ENCODE measurements at regions not wholly inside any gene's neighbourhood (a gene's known extent, or its start where the extent isn't known, plus 50 kb on each side); places are given as distances from the start of the nearest gene placed in this dataset.

DNA sequence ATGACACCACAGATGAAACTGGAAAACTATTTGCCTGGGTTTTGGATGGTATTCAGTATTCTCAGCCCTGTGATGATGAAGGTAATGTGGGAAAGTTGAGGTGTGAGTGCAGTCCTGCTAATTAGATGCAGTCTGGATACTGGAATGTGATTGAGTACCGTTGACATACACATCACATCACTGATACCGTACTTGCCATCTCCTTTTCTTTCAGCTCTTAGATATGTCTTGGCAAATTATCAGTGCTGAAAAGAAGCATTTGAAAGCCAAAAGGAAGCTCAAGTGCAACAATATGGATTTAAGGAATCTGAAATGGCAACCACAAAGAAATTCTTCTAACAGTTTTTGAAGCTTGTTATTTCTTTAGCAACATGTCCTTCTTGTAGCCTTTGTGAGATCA is 381.4 kb upstream of the TGFBR2 start:
- no peak for DNase-seq

DNA sequence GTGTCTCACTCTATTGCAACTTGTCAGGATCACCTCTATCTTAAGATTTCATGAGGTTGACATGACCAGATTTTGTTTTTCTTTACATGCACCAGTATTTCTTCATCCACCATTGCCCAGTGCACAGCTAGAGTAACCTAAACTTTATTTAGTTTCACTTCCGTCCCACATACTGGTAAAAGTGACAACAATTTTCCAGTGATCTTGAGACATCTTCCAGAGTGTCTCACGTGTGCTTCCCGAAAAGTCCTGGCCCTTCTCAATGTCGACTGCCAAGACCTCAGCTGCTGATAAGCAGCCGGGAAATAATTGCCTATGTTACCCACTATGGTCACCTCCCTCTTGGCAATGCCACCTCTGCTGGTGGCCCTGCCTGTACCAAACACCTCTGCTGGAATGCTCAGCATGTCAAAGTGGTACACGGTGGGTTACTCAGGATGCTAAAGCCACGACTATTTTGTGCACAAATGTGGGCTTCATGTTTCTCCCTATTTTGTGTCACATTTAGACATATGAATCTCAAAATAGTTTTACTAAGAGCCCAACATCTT is 379.7 kb upstream of the TGFBR2 start:
- DNase-seq = no peak

DNA sequence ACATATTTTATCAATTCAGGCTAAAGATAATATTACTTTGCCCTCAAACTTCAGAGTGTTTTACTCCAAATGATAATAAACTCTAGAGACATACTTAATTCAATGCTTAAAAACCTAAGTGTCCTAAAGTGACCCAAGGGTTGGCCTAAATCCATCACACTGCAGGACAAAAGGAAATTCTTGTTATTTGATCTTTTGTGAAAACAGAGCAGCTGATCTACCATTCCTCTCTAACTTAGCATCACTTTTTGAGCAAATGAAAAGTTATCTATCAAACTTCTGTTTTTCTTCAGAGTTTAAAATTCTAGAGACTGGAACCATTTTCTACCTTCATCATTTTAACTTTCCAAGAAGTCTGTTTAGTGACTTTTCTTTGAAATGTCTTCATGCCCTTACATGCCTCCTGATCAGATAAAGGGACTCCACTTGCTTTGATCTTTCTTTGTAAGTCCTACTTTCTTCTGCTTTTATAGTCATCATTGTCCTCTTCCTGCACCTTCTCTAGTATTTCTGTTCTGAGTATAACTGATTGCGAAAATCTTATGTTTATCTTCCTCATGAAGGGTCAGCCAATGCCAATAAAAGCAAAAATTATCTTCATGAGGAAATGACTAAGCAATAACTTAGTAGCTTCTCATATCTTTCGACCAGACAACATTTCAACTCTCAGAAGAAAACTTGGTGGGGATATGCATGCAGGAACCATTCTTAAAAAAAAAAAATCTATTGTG is 378.7 kb upstream of the TGFBR2 start:
- no peak for DNase-seq

DNA sequence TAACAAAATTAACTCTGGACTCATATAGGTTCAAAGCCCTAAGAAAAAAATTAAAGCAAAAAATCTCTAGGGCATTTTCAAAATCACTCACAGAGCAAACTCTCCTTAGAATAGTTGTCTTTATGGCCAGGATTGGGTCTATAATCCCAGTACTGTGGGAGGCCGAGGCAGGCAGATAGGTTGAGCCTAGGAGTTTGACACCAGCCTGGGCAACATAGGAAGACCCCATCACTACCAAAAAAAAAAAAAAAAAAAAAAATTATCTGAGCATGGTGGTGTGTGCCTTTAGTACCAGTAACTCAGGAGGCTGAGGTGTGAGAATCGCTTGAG is 378.1 kb upstream of the TGFBR2 start:
- no peak for DNase-seq

DNA sequence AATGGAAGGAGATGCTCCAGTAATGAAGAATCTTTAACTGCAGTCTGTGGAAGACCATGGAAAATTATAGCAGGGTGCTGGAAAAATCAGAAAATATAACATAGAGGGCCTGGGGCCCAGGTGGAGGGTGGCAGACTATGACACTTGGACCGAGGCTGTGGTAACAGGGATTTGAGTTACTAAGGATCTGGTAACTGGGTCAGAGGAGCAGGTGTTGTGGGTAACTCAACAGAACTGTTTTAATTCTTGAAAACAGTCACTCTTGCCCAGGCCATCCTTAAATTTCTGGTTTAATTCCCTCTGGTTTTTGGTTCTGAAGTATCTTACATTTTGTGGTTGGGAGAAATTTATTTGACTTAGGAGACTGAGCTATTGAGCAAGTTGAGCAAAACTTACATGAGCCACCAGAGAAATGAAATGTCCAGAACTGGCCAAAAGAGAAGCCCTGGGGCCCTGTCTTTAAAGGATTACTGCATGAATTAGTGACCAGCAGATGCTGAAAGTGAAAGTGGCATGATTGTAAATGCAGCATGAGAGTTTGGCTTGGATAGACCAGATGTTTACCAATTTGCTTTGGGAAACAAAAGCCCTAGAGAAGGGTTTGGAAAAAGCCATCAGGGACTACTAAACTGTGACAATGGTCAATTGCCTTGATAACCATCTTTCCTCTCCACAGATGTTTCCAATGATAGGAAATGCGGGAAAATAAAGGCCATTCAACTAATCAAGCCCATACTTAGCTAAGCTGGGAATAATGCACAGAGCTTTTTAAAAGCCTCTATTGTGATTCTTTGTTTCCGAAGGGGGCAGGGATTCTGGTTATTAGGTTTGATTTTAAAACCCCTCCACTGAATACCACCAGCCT is 374.9 kb upstream of the TGFBR2 start:
- no peak for DNase-seq

DNA sequence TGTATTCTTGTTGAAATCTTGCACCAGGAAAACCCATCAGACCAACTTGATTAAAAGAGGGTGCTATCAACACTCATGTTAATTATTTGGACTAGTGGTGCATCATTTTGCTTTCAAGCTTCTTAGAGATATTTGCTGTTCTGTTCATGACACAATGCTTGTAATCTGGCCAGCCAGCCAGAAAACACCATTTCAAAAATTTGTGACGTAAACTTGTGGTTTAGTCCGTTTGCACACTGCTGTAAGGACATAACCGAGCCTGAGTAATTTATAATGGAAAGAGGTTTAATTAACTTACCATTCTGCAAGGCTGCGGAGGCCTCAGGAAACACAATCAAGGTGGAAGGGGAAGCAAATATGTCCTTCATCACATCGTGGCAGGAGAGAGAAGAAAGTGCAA is 374.3 kb upstream of the TGFBR2 start:
- no peak for DNase-seq

DNA sequence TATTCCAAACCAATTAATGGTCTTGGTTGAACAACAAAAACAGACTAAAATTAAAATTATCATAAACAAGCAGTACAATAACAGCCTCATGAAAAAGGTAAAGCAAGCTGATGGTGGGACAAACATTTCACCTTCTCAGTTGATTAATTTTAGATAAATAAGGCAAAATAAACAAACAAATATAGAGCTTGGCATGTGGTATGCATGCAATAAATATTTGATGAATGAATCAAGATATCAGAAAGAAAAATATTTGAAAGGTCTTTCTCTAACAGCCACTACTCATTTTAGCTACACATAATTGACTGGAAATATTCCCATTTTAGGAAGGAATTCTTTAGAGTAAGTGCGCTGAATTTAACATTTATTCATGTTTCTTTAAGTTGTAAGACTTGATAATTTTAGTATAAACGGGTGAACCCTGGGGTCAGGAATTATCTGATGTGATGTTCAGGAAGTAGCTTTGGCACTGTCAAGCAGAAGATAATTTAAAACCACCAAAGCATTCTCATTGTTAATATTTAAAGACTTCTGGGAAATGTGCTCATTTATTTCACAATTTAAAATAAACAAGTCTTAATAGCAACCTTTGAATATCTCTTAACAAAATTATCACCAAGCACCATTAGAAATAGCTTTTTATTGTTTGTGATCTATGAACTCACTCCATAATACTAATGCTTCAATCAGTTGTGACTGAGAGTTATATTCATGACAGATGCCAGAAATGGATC is 372.3 kb upstream of the TGFBR2 start:
- no peak for DNase-seq

DNA sequence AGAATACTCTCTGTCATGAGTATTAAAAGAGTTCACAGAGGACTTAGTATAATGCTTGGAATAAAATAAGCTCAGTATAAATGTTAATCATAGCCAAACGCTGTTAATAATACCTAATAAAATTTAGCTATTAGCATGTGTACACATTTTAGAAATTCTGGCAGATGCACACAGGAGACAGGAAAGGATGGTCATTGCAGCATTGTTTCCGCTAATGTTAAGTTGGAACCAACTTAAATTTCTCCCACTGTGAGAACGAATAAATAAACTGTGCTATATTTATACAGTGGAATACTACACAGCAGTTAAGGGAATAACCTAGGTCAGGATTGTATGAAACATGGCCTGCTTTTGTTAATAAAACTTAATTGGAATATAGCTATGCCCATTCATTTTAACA is 370.4 kb upstream of the TGFBR2 start:
- DNase-seq = no peak

DNA sequence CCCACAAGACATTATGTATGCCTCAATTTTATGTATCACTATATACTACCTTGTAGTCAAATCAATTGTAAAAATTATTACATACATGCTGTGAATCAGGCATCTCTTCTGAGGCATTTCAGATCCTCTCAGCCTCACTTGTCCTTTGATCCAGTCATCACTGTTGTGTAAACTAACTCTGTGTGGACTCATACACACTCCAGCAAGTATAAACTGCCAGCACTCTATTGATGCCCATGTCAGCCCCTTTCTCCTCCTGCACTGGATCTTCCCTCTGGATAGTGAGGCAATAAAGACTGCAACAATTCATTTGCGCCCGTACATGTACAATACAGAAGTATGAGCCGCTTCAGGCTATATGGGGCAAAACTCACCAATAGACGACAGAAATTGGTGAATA is 364.7 kb upstream of the TGFBR2 start:
- DNase-seq = no peak

DNA sequence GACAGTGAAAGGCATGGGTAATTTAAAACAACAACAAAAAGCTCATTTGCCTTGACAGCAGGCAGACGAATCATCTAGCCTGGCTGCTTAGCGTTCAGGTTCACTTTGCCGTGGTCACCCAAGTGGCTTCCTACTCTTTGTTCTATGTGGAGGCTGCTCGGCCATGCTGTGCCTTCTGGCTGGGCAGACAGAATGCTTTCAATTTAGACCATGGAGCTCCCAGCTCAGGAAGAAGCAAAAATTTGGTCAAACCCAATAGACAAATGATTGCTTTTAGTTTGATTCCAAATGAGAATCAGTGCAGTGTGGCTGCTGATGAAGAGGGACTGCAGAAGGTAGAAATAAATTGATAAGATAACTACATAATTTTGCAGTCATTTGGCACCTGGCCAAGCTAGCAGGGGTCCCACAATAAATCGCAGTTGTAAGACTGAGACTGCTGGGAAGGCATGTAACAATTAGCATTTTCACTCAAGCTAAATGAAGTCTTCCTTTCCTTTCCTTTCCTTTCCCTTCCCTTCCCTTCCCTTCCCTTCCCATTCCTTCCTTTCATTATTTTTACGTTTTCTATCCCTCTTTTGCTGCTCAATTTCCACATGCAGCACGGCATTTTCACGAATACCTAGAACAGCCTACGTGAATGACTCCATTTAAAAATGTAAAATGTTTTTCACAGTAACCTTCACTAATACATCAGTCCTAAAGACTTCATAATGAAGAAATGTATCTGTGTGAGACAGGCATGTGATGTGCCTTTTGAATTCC is 360.4 kb upstream of the TGFBR2 start:
- no peak for DNase-seq

DNA sequence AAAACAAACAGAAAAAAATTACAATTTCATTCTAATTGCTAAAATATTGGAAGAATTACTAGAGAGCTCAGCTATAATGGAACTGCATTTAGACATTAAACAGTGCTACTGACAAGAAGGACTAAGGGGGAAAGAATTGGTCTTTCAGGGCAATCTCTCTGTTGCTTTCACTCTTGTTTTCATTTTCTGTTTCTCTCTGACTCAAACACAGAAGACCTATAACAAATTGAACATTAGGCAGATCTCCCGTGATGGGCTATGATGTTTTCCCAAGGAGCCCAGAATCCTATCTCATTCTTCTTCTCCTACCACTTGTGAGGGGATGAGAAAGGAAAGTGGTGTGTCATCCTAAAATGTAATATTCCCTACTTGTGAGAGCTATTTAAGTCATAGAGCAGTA is 358.0 kb upstream of the TGFBR2 start:
- DNase-seq = no peak

DNA sequence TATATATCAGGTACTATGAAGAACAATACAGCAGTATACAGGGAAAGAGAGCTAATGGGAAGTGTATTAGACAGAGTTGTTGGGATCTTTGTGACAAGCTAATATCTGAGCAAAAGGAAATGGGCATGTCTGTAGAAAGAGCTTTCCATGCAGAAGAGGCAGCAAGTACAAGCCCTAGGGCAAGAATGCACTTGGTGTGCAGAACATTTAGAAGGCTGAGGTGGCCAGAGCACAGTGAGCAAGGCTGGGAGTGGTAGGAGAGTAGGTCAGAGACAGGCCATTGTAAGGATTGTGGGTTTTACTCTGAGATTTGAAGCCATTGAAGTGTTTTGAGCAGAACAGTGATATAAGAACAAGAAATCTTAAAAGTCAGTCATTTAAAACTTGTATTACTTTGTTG is 353.9 kb upstream of the TGFBR2 start:
- no peak for DNase-seq

DNA sequence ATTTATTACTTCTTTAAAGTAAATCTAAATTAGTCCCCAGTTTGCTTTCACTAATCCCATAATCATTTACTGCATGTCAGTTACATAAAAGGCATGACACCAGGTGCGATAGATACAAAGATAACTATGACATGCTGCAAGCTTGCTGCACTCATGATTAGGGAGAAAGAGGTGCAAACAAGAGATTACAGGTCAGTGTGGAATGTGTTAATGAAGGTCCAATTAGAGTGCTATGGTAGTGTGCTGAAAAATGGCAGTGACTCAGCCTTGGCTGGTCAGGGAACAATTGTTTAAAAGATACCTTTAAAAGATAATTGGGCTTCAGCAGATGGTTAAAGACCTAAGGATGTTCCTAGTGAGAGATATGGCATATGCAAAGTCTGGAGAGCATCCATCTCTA is 352.6 kb upstream of the TGFBR2 start:
- no peak for DNase-seq

DNA sequence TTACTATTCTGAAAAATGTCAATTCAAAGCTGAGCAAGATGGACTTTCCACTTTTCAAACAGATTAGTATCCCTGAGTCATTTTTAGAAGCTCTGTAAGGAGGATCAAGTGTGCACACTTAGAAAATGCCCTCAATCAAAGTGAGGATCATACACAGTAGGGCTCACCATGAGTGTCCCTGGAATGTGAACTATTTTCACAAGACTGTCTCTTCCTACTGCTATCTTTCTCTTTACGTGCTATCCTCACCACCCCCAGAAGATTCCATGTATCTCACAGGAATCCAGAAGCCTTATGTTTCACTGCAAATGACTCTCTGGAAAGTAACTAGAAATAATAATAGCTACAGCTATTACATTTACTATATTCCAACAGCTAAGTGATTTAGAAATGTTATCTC is 349.9 kb upstream of the TGFBR2 start:
- DNase-seq = no peak

DNA sequence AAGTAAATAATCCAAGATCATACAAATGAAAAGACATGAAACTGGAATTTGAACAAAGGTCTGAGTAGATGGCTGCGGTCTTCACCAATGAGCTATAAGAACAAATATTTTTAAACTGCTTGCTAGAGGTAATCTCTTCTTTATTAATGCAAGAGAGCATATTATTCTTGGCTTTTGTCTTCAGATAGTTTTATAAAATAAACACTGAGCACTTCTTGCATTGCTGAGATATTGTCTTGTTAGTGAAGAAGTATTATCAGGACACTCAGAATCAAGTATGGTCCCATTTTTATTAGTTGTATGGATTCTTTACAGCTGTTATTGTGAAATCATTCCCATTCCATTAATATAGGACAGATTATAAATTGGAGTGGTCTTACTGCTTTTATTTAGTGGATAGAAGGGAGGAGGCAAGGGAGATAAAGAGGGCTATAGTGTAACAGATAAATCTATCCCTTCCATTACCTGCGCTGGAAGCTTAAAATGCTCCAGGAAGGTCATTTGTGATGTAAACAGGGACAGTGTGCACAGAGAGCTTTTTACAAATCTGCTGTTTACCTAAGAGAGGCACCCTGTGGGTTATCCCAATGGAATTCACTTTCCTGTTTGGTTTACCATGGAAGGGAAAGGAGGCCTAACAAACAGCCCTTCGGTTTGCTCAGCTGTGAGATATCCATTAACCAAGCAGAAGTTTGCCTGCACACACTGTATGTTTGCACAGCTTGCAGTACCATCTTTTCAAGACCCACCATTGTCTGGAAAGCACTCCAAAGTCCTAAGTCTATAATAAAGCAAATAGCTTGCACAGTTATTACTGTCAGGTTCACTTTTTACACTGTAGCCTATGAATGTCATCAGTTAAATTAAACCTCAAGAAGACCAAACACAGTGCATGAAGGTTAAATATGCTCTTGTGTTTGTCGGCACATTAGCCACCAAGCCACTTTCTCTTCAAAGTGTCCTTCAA is 347.7 kb upstream of the TGFBR2 start:
- DNase-seq = no peak

DNA sequence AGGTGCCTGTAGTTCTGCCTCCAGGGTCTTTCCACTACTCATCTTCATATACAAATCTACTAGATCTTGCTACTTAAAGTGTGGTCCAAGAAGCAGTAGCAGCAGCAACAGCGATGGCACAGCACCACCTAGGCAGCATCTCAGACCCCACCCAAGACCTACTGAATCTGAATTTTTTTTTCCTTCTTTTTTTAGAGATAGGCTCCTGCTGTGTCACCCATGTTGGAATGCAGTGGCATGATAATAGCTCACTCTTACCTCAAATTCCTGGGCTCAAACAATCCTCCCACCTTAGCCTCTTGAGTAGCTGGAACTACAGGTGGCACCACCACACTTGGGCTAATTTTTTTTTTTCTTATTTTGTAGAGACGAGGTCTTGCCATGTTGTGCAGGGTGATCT is 346.7 kb upstream of the TGFBR2 start:
- DNase-seq = no peak

DNA sequence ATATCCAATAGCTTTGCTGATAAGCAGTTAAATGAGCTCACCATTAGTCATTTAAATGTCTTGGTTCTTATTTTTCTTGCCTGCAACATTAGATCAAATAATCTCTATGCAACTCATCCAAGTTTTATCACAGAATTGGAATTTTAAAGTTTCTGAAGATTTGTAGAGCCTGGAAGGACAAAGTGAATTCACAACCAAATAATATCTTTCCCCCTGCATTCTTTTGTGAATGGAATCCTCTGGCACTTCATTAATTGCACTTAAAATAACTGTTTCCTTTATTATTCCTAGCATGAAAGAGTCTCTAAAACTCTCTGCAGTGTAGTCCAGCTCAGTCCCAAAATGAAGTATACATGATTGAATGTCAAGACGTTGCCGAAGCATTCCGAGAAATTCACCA is 345.6 kb upstream of the TGFBR2 start:
- no peak for DNase-seq

DNA sequence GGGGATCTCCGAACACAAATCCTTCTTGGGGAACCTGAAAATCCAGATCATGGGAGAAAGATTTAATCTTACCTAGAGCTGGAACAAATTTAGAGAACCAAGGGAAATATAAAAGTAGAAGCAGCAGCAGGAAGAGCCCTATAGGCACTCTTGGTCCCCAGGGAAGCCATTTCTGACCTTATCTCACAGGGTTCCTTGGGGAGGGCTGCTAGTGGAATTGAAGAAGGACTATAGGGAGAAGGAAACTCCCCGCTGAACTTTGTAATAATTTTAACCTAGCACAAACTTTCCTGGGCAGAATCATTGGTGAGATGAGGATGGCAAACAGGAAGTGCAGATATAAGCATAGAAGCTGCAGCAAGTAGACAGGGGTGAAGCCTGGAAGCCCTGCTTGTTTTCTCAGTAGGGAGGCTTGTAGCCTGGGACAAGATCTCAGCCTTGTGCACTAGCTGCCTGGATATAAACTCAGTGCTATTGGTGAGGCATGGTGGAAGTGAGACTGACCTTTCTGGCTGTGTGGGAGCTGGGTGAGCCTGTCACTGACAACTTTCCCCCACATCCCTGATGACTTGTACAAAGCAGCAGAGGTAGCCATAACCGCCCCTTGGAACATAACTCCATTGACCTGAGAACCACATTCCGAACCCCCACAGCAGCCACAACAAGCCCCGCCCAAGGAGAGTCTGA is 343.0 kb upstream of the TGFBR2 start:
- DNase-seq = no peak

DNA sequence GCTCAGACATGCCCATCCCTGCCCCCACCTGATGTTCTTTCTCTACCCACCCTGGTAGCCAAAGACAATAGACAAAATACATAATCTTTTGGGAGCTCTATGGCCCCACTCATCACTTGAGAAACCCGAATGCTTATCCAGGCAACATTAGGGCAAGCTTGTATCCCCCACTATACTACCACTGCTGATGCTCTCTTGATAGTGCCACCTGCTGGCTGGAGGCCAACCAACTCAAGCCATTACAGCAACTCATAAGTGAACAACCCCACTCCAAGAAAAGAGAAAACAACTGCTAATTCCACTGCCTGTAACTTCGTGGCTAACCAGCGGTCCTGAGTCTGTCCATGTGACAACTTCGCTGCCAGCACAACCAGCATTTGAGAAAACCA is 342.5 kb upstream of the TGFBR2 start:
- no peak for DNase-seq

DNA sequence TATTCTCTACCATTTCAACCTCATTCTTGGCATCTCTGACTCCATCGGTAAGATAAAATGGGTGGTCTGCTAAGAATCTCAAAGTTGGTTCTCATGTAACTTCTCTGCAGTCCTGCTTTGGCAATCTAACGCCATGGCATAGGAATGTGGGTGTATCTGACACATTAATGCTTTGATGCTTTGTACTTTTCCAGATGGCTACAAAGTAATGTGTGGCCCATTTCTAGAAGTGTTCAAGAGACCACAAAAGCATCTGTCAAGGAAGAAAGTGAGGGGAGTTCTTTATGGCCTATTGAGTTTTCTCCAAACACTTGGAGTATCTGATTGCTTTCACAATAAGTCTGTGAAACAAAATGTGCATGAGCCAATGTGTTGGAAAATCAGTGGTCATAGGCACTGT is 339.9 kb upstream of the TGFBR2 start:
- no peak for DNase-seq

DNA sequence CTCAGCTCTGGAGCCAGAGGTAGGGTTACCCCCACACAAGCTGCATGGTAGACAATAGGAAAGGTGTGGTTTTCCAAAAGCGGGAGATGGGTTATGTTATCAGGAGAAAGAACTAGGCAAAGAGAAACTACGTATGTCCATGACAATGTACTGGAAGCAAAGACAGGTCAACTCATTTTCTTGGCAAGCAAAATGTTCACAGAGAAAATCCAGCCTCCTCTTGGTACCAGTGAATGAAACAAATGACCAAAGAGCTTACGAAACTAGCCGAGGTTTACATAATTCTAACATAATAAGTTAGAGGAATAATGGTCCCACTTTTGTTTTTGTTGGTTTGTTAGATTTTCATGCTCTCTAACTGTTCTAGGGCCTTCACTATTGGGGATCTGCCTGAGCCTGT is 338.1 kb upstream of the TGFBR2 start:
- no peak for DNase-seq

Measured in CD4-positive, alpha-beta T cell treated with Interleukin-17A for 1 hour (primary cell).